Thoracic aorta (tissue), 2 donors: ENCODE measurements at regions not wholly inside any gene's neighbourhood (a gene's known extent, or its start where the extent isn't known, plus 50 kb on each side); places are given as distances from the start of the nearest gene placed in this dataset.

Experiments
- ATAC-seq: fragments of 150-250 bp; one replicate; pipeline ENCODE4 v1.8.0; 2017; ENCODE audit warnings: low read depth; ENCODE audit not compliant: insufficient number of reproducible peaks, low FRiP score
- DNase-seq: peaks from one replicate; pipeline ENCODE4 v3.0.0-alpha.2; 2020; ENCODE audit warnings: low spot score
- H3K27ac ChIP-seq, 2 donors: fragments of 200-600 bp; sonication (generic); 1 replicate in 1 of 2; 2 replicates in 1 of 2; pipeline ENCODE4 v1.5.1; 2016; ENCODE audit warnings: mild to moderate bottlenecking in 2 of 2, moderate library complexity in 2 of 2
- H3K27me3 ChIP-seq: fragments of 200-600 bp; sonication (generic); replicated peaks from 2 replicates; pipeline ENCODE4 v1.6.0; 2016; ENCODE audit warnings: mild to moderate bottlenecking; ENCODE audit not compliant: insufficient read depth
- H3K36me3 ChIP-seq: fragments of 200-600 bp; sonication (generic); one replicate; pipeline ENCODE4 v1.5.1; 2016
- H3K4me1 ChIP-seq, 2 donors: fragments of 200-600 bp; sonication (generic); 1 replicate in 1 of 2; 2 replicates in 1 of 2; pipeline versions ENCODE4 v1.5.1 to v1.6.0; 2016; ENCODE audit warnings: low read depth in 2 of 2, mild to moderate bottlenecking in 1 of 2; ENCODE audit not compliant: control insufficient read depth in 1 of 2
- H3K4me3 ChIP-seq: fragments of 200-600 bp; sonication (generic); 2 replicates; pipeline ENCODE4 v1.5.1; 2016; ENCODE audit warnings: mild to moderate bottlenecking
- H3K9me3 ChIP-seq: fragments of 200-600 bp; sonication (generic); 2 replicates; pipeline ENCODE4 v1.5.1; 2016
- TF ChIP-seq, protein P1 (sequence below): fragments of 200-600 bp; sonication (generic); IDR thresholded peaks from one replicate; pipeline ENCODE4 v1.5.1; 2019; ENCODE audit warnings: antibody characterized with exemption

GRCh38 chr9:126169736-126170135 lies 156.9 kb upstream of the MVB12B start:
- DNase-seq: no peak
- no peak overlapping the region for H3K27ac ChIP-seq
- no peaks in the 10 kb centered on the region for H3K36me3 ChIP-seq
- H3K9me3 ChIP-seq: no peaks in the 10 kb centered on the region
- TF ChIP-seq, protein P1, sequence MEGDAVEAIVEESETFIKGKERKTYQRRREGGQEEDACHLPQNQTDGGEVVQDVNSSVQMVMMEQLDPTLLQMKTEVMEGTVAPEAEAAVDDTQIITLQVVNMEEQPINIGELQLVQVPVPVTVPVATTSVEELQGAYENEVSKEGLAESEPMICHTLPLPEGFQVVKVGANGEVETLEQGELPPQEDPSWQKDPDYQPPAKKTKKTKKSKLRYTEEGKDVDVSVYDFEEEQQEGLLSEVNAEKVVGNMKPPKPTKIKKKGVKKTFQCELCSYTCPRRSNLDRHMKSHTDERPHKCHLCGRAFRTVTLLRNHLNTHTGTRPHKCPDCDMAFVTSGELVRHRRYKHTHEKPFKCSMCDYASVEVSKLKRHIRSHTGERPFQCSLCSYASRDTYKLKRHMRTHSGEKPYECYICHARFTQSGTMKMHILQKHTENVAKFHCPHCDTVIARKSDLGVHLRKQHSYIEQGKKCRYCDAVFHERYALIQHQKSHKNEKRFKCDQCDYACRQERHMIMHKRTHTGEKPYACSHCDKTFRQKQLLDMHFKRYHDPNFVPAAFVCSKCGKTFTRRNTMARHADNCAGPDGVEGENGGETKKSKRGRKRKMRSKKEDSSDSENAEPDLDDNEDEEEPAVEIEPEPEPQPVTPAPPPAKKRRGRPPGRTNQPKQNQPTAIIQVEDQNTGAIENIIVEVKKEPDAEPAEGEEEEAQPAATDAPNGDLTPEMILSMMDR: no peak
- H3K4me3 ChIP-seq: no peak overlapping the region
- no peaks in the 10 kb centered on the region for H3K4me1 ChIP-seq
- H3K27me3 ChIP-seq: no peaks in the 10 kb centered on the region
- ATAC-seq: no peak

DNA sequence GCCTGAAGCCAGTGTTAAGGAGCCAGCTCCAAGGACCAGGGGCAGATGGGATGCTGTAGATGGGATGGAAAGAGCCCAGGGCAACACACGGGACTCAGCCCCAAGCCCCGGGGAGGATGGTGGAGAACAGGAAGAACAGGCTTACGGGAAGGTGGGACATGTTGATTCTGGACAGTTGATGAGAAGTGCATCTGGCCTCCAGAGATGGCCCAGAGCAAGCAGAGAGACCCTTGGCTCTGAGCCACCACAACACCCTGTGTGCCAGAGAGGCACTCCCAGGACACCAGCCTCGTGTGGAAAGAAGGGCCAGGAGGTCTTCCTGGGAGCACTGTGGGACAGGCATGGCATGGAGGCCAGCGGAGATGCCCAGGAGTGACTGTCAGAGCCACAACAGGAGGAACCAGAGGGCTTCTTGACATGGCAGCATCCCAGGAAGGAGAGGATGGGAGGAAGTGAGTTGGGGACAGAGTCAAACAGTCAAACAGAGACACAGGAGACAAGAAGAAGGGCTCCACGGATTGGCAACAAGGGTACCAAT lies 156.3 kb upstream of the MVB12B start:
- DNase-seq: no peak
- H3K4me3 ChIP-seq: no peak overlapping the region
- H3K36me3 ChIP-seq: no peaks in the 10 kb centered on the region
- no peaks in the 10 kb centered on the region for H3K27me3 ChIP-seq
- no peaks in the 10 kb centered on the region for H3K4me1 ChIP-seq
- TF ChIP-seq, protein P1: no peak
- ATAC-seq: no peak
- H3K27ac ChIP-seq: no peak overlapping the region
- H3K9me3 ChIP-seq: no peaks in the 10 kb centered on the region

DNA sequence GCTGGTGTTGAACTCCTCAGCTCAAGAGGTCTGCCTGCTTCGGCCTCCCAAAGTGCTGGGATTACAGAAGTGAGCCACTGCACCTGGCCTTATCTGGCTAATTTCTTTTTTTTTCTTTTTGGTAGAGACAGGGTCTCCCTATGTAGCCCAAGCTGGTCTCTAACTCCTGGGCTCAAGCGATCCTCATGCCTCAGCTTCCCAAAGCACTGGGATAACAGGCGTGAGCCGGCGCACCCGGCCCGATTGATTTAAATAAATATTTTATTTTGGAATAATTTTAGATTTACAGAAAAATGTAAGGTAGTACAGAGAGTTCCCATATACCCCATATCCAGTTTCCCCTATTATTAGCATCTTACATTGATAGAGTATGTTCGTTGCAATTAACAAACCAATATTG lies 155.0 kb upstream of the MVB12B start:
- DNase-seq (no peak), ATAC-seq (no peak)
- Histone ChIP-seq H3K27me3 (no peaks in the 10 kb centered on the region), H3K36me3 (no peaks in the 10 kb centered on the region), H3K4me3 (no peak overlapping the region), H3K9me3 (peaks cover 2% of the 10 kb centered on the region), H3K4me1 (no peaks in the 10 kb centered on the region), H3K27ac (no peak overlapping the region)
- TF ChIP-seq, protein P1: no peak

DNA sequence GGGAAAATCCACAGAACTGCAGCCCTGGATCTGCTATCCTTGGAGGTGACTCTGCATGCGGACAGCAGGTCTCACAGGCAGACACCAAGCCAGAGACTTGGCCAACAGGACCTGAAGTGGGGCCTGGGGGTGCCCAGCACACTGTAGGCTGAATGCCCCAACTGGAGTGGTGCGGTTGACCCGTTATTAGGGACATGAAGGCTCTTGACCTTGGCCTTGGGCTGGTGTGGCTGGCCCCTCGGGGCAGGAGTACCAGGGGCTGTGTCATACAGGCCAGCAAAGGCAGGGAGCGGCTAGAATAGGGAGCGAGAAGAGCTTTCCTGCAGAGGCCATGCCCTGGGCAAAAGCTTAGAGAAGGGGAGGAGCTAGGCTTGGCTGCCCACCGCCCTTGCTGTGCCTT lies 153.2 kb upstream of the MVB12B start:
- TF ChIP-seq, protein P1: no peak
- no peak for DNase-seq

GRCh38 chr9:126173929-126174328 lies 152.7 kb upstream of the MVB12B start:
- no peak for ATAC-seq
- H3K27ac ChIP-seq: no peak overlapping the region

More for the DNA sequence above, 153.2 kb upstream of the MVB12B start:
- Histone ChIP-seq H3K27ac (no peak overlapping the region), H3K4me3 (no peak overlapping the region), H3K9me3 (peaks cover 2% of the 10 kb centered on the region), H3K27me3 (no peaks in the 10 kb centered on the region), H3K4me1 (no peaks in the 10 kb centered on the region), H3K36me3 (no peaks in the 10 kb centered on the region)
- ATAC-seq: no peak

More at GRCh38 chr9:126173929-126174328, 152.7 kb upstream of the MVB12B start:
- Histone ChIP-seq H3K36me3 (no peaks in the 10 kb centered on the region), H3K4me3 (no peak overlapping the region), H3K4me1 (no peaks in the 10 kb centered on the region), H3K27me3 (no peaks in the 10 kb centered on the region), H3K9me3 (peaks cover 2% of the 10 kb centered on the region)
- TF ChIP-seq, protein P1: no peak
- no peak for DNase-seq
